ENCODE measurements at regions not wholly inside any gene's neighbourhood (a gene's known extent, or its start where the extent isn't known, plus 50 kb on each side); places are given as distances from the start of the nearest gene placed in this dataset.
A peak's percentile ranks its signal among the peaks of the same experiment; 100 is the strongest.

GRCh38 chr11:15650105-15650938 lies 535.6 kb downstream of the INSC start:
- peaks cover 5% of the 10 kb centered on the region for H3K4me1 Mint-ChIP-seq
- Histone ChIP-seq H3K4me3 (replicated peaks in 1 of 3; ENCODE audit: low read depth in 2 of 3, low read length in 3 of 3) (peak overlapping the region in 2 of 3 experiments; percentile 4 to 63), H2AFZ (ENCODE audit: insufficient read depth, low read depth, low read length, poor library complexity, severe bottlenecking) (peak overlapping the region; percentile 70), H3K27ac (ENCODE audit: low read depth in 1 of 2, low read length in 2 of 2) (no peak overlapping the region), H4K20me1 (ENCODE audit: insufficient read depth, low read length) (no peaks in the 10 kb centered on the region), H3K9ac (ENCODE audit: insufficient read depth, low read length, poor library complexity, severe bottlenecking) (peak overlapping the region; percentile 32), H3K79me2 (ENCODE audit: insufficient read depth, low read length) (no peaks in the 10 kb centered on the region), H3K9me3 (replicated peaks in 1 of 2; ENCODE audit: control insufficient read depth in 1 of 2, insufficient read depth in 1 of 2, low read length in 2 of 2) (no peaks in the 10 kb centered on the region), H3K4me1 (ENCODE audit: control insufficient read depth in 1 of 2, insufficient read depth in 2 of 2, low read length in 2 of 2) (peaks cover 9 to 10% of the 10 kb centered on the region in 2 donors), H3K4me2 (replicated peaks; ENCODE audit: extremely low read depth, low read length, poor library complexity, severe bottlenecking) (peak overlapping the region; percentile 62), H3K27me3 (ENCODE audit: control insufficient read depth in 2 of 2, insufficient read depth in 2 of 2, low read length in 2 of 2) (peaks cover 17 to 30% of the 10 kb centered on the region in 2 donors), H3K36me3 (replicated peaks in 1 of 2; ENCODE audit: control insufficient read depth in 1 of 2, insufficient read depth in 2 of 2, low read length in 2 of 2) (no peaks in the 10 kb centered on the region)
- peak; percentile 95 for TF ChIP-seq CTCF (IDR thresholded peaks at IDR 0.05)
- peaks cover 31 to 39% (median 37%) of the 10 kb centered on the region in 3 donors for H3K27me3 Mint-ChIP-seq (ENCODE audit: low read depth in 3 of 3)
- 3% methylated on average over 34 of the region's 41 CpGs for WGBS (ENCODE audit: insufficient coverage)
- no peaks in the 10 kb centered on the region for H3K36me3 Mint-ChIP-seq
- H3K9me3 Mint-ChIP-seq = peaks cover 0 to 5% (median 0%) of the 10 kb centered on the region in 7 donors
- peak overlapping the region in 2 of 7 donors; percentile 25 to 31 for H3K27ac Mint-ChIP-seq
- intact Hi-C loops (cut with micrococcal nuclease) = loop anchor here (5.0 kb wide), 2 partner anchors 957 to 962 kb away; no protein-coding TSS in a partner anchor
- peak overlapping the region; percentile 56 to 81 for H3K4me3 Mint-ChIP-seq
- DNase-seq = peak; percentile 70 to 77 (median 76)

GRCh38 chr11:15651033-15651432 lies 536.3 kb downstream of the INSC start:
- Mint-ChIP-seq H3K4me3 (peak overlapping the region in 1 of 2 donors; percentile 81), H3K27me3 (ENCODE audit: low read depth in 3 of 3) (peaks cover 31 to 39% (median 37%) of the 10 kb centered on the region in 3 donors)

More at GRCh38 chr11:15651033-15651432, 536.3 kb downstream of the INSC start:
- 44% methylated on average over 10 of the region's 22 CpGs for WGBS (ENCODE audit: insufficient coverage)
- H3K4me1 ChIP-seq (ENCODE audit: control insufficient read depth in 1 of 2, insufficient read depth in 2 of 2, low read length in 2 of 2) = peaks cover 9 to 10% of the 10 kb centered on the region in 2 donors
- Mint-ChIP-seq H3K27ac (no peak overlapping the region), H3K9me3 (peaks cover 0 to 5% (median 0%) of the 10 kb centered on the region in 7 donors), H3K36me3 (no peaks in the 10 kb centered on the region), H3K4me1 (peaks cover 5% of the 10 kb centered on the region)
- H2AFZ ChIP-seq (ENCODE audit: insufficient read depth, low read depth, low read length, poor library complexity, severe bottlenecking) = no peak overlapping the region
- DNase-seq = no peak
- no peak for TF ChIP-seq CTCF (IDR thresholded peaks at IDR 0.05)
- intact Hi-C loops (cut with micrococcal nuclease) = loop anchor here (5.0 kb wide), 2 partner anchors 956 to 961 kb away; no protein-coding TSS in a partner anchor
- no peak overlapping the region for H3K4me3 ChIP-seq (replicated peaks in 1 of 3; ENCODE audit: low read depth in 2 of 3, low read length in 3 of 3)
- no peaks in the 10 kb centered on the region for H4K20me1 ChIP-seq (ENCODE audit: insufficient read depth, low read length)
- H3K27ac ChIP-seq (ENCODE audit: low read depth in 1 of 2, low read length in 2 of 2) = no peak overlapping the region
- H3K4me2 ChIP-seq (replicated peaks; ENCODE audit: extremely low read depth, low read length, poor library complexity, severe bottlenecking) = peak overlapping the region; percentile 62
- peaks cover 17 to 30% of the 10 kb centered on the region in 2 donors for H3K27me3 ChIP-seq (ENCODE audit: control insufficient read depth in 2 of 2, insufficient read depth in 2 of 2, low read length in 2 of 2)
- no peak overlapping the region for H3K9ac ChIP-seq (ENCODE audit: insufficient read depth, low read length, poor library complexity, severe bottlenecking)
- no peaks in the 10 kb centered on the region for H3K36me3 ChIP-seq (replicated peaks in 1 of 2; ENCODE audit: control insufficient read depth in 1 of 2, insufficient read depth in 2 of 2, low read length in 2 of 2)
- H3K79me2 ChIP-seq (ENCODE audit: insufficient read depth, low read length) = no peaks in the 10 kb centered on the region
- H3K9me3 ChIP-seq (replicated peaks in 1 of 2; ENCODE audit: control insufficient read depth in 1 of 2, insufficient read depth in 1 of 2, low read length in 2 of 2) = no peaks in the 10 kb centered on the region
